ENCODE measurements at regions not wholly inside any gene's neighbourhood (a gene's known extent, or its start where the extent isn't known, plus 50 kb on each side); places are given as distances from the start of the nearest gene placed in this dataset.

DNA sequence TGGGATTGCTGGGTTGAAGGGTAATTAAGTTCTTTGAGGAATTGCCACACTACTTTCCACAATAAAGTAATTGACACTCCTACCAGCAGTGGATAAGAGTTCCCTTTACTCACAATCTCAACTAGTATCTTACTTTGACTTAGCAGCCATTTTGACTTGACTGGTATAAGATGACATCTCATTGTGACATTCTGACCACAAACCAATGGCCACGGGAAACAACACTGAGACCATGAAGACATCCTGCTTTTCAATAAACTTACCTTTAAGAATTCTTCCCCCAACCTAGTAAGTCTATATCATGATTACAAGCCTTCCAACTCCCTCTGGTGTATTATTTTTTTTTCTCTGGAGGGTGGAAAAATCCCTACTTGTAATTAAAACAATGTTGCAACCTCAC, 66.9 kb upstream of the WDR1 start:
- TF ChIP-seq, protein P1, sequence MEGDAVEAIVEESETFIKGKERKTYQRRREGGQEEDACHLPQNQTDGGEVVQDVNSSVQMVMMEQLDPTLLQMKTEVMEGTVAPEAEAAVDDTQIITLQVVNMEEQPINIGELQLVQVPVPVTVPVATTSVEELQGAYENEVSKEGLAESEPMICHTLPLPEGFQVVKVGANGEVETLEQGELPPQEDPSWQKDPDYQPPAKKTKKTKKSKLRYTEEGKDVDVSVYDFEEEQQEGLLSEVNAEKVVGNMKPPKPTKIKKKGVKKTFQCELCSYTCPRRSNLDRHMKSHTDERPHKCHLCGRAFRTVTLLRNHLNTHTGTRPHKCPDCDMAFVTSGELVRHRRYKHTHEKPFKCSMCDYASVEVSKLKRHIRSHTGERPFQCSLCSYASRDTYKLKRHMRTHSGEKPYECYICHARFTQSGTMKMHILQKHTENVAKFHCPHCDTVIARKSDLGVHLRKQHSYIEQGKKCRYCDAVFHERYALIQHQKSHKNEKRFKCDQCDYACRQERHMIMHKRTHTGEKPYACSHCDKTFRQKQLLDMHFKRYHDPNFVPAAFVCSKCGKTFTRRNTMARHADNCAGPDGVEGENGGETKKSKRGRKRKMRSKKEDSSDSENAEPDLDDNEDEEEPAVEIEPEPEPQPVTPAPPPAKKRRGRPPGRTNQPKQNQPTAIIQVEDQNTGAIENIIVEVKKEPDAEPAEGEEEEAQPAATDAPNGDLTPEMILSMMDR (IDR thresholded peaks at IDR 0.05): no peak
- no peak for TF ChIP-seq POLR2A (IDR thresholded peaks at IDR 0.05)

Data from uterus (tissue), 2 donors.